Pancreas (tissue), 10 donors: ENCODE measurements at regions not wholly inside any gene's neighbourhood (a gene's known extent, or its start where the extent isn't known, plus 50 kb on each side); places are given as distances from the start of the nearest gene placed in this dataset.

Experiments
- ATAC-seq, 4 donors: fragments of 200-7000 bp; cut with Tn5 transposase; one replicate each; pipeline versions ENCODE4 v1.8.0 to v1.9.1; 2020; ENCODE audit warnings: mild to moderate bottlenecking in 4 of 4, moderate library complexity in 4 of 4
- DNase-seq, 6 donors: peaks; one replicate each; pipeline ENCODE4 v3.0.0-alpha.2; 2020
- FAIRE-seq: peaks from 2 replicates; lab custom pipeline; 2012; peaks lifted over from hg19 to GRCh38; lab: Jason Lieb, UNC
- H3K27ac ChIP-seq, 4 donors: fragments of 200-600 bp; sonication (generic); 1 replicate in 3 of 4; 2 replicates in 1 of 4; pipeline versions ENCODE4 v1.5.0 to v1.8.0; 2020
- H3K27me3 ChIP-seq, 4 donors: fragments of 200-600 bp; one replicate each; pipeline ENCODE4 v1.8.0; 2021
- H3K36me3 ChIP-seq, 3 donors: fragments of 200-600 bp; sonication (generic) in 1 of 3; one replicate each; pipeline versions ENCODE4 v1.5.0 to v1.8.0; 2020 to 2021
- H3K4me1 ChIP-seq, 3 donors: fragments of 200-600 bp; one replicate each; pipeline ENCODE4 v1.8.0; 2021
- H3K4me3 ChIP-seq, 4 donors: fragments of 200-600 bp; sonication (generic) in 2 of 4; one replicate each; pipeline versions ENCODE4 v1.5.0 to v1.8.0; 2020 to 2021
- H3K9me3 ChIP-seq, 4 donors: fragments of 200-600 bp; one replicate each; pipeline ENCODE4 v1.8.0; 2021
- CTCF ChIP-seq, 4 donors: fragments of 200-600 bp; sonication (generic) in 3 of 4; IDR thresholded peaks; one replicate each; pipeline versions ENCODE4 v1.5.0 to v1.8.0; 2021; ENCODE audit warnings: antibody characterized with exemption in 4 of 4
- WGBS, 2 donors: extraction: QIAGEN DNeasy Blood & Tissue Kit; methylation state at CpG; one replicate each; pipeline ENCODE4 v1.1.7; 2013; 5-methylcytosine and 5-hydroxymethylcytosine counted together
- intact Hi-C, 3 donors: fragments of 100-400 bp; cut with DNase I; formaldehyde crosslinking; loops; one replicate each; pipeline versions ENCODE4 v1.11.1 to v1.14.2; 2022
- donor health status: healthy with polysubstance abuse.
- donor health status: DM: no; HTN: no; CAD: no; lungs with moderate emphysema.
- donor health status: DM: no; HTN: no; CAD: no.
- donor health status: control.
- donor health status: control.
- donor health status: Bipolar disorder and iron deficiency.
- donor health status: DM: yes; HTN: yes; CAD: no.
- donor health status: DM: no; HTN: no; CAD: no.
- donor health status: DM: no; HTN: no; CAD: no.
- donor health status: DM: yes; HTN: yes; CAD: no.

- no peaks in the 10 kb centered on the region for H3K4me1 ChIP-seq
- no peak overlapping the region for H3K4me3 ChIP-seq
- FAIRE-seq (no peak), DNase-seq (no peak), ATAC-seq (no peak)
- intact Hi-C loops: no loop called here
- H3K36me3 ChIP-seq: no peaks in the 10 kb centered on the region
- no peak overlapping the region for H3K27ac ChIP-seq
- 79 to 89% methylated on average over 6 of the region's 6 CpGs for WGBS, 2 donors
- no peaks in the 10 kb centered on the region for H3K9me3 ChIP-seq
- no peak for TF ChIP-seq CTCF (IDR thresholded peaks at IDR 0.05)
- H3K27me3 ChIP-seq: no peaks in the 10 kb centered on the region
These were observed 1089.3 kb downstream of the TUSC7 start for GRCh38 chr3:117798687-117799386.

GRCh38 chr3:117799387-117799735, 1089.8 kb downstream of the TUSC7 start:
- no peak overlapping the region for H3K27ac ChIP-seq
- FAIRE-seq: no peak
- no peaks in the 10 kb centered on the region for H3K27me3 ChIP-seq
- 83 to 90% methylated on average over 2 of the region's 2 CpGs for WGBS, 2 donors
- H3K4me1 ChIP-seq: no peaks in the 10 kb centered on the region
- H3K36me3 ChIP-seq: no peaks in the 10 kb centered on the region
- DNase-seq: no peak
- intact Hi-C loops: no loop called here
- H3K4me3 ChIP-seq: no peak overlapping the region
- ATAC-seq: no peak
- TF ChIP-seq CTCF (IDR thresholded peaks at IDR 0.05): no peak
- no peaks in the 10 kb centered on the region for H3K9me3 ChIP-seq

GRCh38 chr3:117801912-117802239, 1092.3 kb downstream of the TUSC7 start:
- TF ChIP-seq CTCF (IDR thresholded peaks at IDR 0.05): no peak
- intact Hi-C loops: no loop called here
- 39 to 52% methylated on average over 2 of the region's 2 CpGs for WGBS, 2 donors
- peaks cover 0 to 5% (median 3%) of the 10 kb centered on the region in 3 donors for H3K4me1 ChIP-seq
- FAIRE-seq (no peak), ATAC-seq (no peak), DNase-seq (no peak)
- H3K36me3 ChIP-seq: no peaks in the 10 kb centered on the region
- no peaks in the 10 kb centered on the region for H3K27me3 ChIP-seq
- H3K27ac ChIP-seq: no peak overlapping the region
- no peak overlapping the region for H3K4me3 ChIP-seq
- H3K9me3 ChIP-seq: no peaks in the 10 kb centered on the region

- WGBS, 2 donors: 29 to 42% methylated on average over 1 of the region's 1 CpG
- peak; percentile 58 to 80 (median 66) for ATAC-seq
- Histone ChIP-seq H3K27me3 (no peaks in the 10 kb centered on the region), H3K27ac (peak overlapping the region in 2 of 4 donors; percentile 3 to 24), H3K4me3 (no peak overlapping the region), H3K36me3 (no peaks in the 10 kb centered on the region), H3K9me3 (no peaks in the 10 kb centered on the region), H3K4me1 (peaks cover 3 to 7% (median 5%) of the 10 kb centered on the region in 3 donors)
- TF ChIP-seq CTCF (IDR thresholded peaks at IDR 0.05): no peak
- DNase-seq: no peak
- intact Hi-C loops: no loop called here
- FAIRE-seq: no peak
These were observed 1099.9 kb downstream of the TUSC7 start for GRCh38 chr3:117809186-117810081.

GRCh38 chr3:117811786-117812185, 1102.2 kb downstream of the TUSC7 start:
- TF ChIP-seq CTCF (IDR thresholded peaks at IDR 0.05): no peak
- ATAC-seq: no peak
- no peak overlapping the region for H3K27ac ChIP-seq
- DNase-seq: no peak
- peaks cover 0 to 7% (median 0%) of the 10 kb centered on the region in 3 donors for H3K4me1 ChIP-seq
- H3K36me3 ChIP-seq: no peaks in the 10 kb centered on the region
- H3K9me3 ChIP-seq: no peaks in the 10 kb centered on the region
- no peak overlapping the region for H3K4me3 ChIP-seq
- no peak for FAIRE-seq
- intact Hi-C loops: no loop called here
- H3K27me3 ChIP-seq: no peaks in the 10 kb centered on the region
- 55 to 76% methylated on average over 2 of the region's 2 CpGs for WGBS, 2 donors
